ENCODE measurements at regions not wholly inside any gene's neighbourhood (a gene's known extent, or its start where the extent isn't known, plus 50 kb on each side); places are given as distances from the start of the nearest gene placed in this dataset.

GRCh38 chr6:4564801-4565271, 211.4 kb upstream of the CDYL start:
- Histone ChIP-seq H3K9ac (ENCODE audit: low read length) (no peak overlapping the region), H2AK5ac (ENCODE audit: low read length) (no peak overlapping the region), H3K4me3 (ENCODE audit: low read depth, low read length) (no peak overlapping the region), H3K4ac (ENCODE audit: low read depth, low read length) (no peak overlapping the region), H4K8ac (ENCODE audit: low read depth, low read length) (no peak overlapping the region), H3K14ac (ENCODE audit: low read length) (no peak overlapping the region), H3K36me3 (ENCODE audit: control insufficient read depth in 1 of 2, insufficient read depth in 2 of 2, low read length in 2 of 2) (no peaks in the 10 kb centered on the region), H3K23ac (ENCODE audit: low read length) (no peak overlapping the region), H3K79me1 (ENCODE audit: low read length) (no peaks in the 10 kb centered on the region), H3K79me2 (ENCODE audit: control insufficient read depth, insufficient read depth, low read length, poor library complexity) (no peaks in the 10 kb centered on the region), H2BK5ac (ENCODE audit: low read depth, low read length, poor library complexity) (no peak overlapping the region), H2AFZ (ENCODE audit: insufficient read depth, low read length, poor library complexity) (no peak overlapping the region), H3K27ac (ENCODE audit: low read depth, low read length) (no peak overlapping the region), H2BK120ac (ENCODE audit: insufficient read depth, low read length, poor library complexity) (no peak overlapping the region), H3K9me3 (ENCODE audit: insufficient read depth, low read depth, low read length) (no peaks in the 10 kb centered on the region), H4K12ac (ENCODE audit: low read depth, low read length) (no peak overlapping the region), H3K27me3 (ENCODE audit: insufficient read depth, low read length) (no peaks in the 10 kb centered on the region), H3K4me1 (ENCODE audit: control insufficient read depth in 1 of 2, insufficient read depth in 2 of 2, low read length in 2 of 2) (peaks cover 0 to 2% of the 10 kb centered on the region in 2 experiments), H3K4me2 (ENCODE audit: low read length) (no peak overlapping the region), H3K18ac (ENCODE audit: low read length) (no peak overlapping the region), H4K91ac (ENCODE audit: low read depth, low read length) (no peak overlapping the region), H2BK12ac (ENCODE audit: low read length) (no peak overlapping the region)
- peak; percentile 89 to 94 for DNase-seq
- no CpG with 5 or more reads among the region's 6 CpGs for WGBS (ENCODE audit: extremely low coverage, insufficient coverage, insufficient read length)

GRCh38 chr6:4563877-4564276, 212.3 kb upstream of the CDYL start:
- Histone ChIP-seq H3K79me1 (ENCODE audit: low read length) (no peaks in the 10 kb centered on the region), H2BK120ac (ENCODE audit: insufficient read depth, low read length, poor library complexity) (no peak overlapping the region), H4K91ac (ENCODE audit: low read depth, low read length) (no peak overlapping the region), H3K9me3 (ENCODE audit: insufficient read depth, low read depth, low read length) (no peaks in the 10 kb centered on the region), H3K9ac (ENCODE audit: low read length) (no peak overlapping the region), H3K79me2 (ENCODE audit: control insufficient read depth, insufficient read depth, low read length, poor library complexity) (no peaks in the 10 kb centered on the region), H2AFZ (ENCODE audit: insufficient read depth, low read length, poor library complexity) (no peak overlapping the region), H3K27me3 (ENCODE audit: insufficient read depth, low read length) (no peaks in the 10 kb centered on the region), H3K18ac (ENCODE audit: low read length) (no peak overlapping the region), H2BK12ac (ENCODE audit: low read length) (no peak overlapping the region), H3K36me3 (ENCODE audit: control insufficient read depth in 1 of 2, insufficient read depth in 2 of 2, low read length in 2 of 2) (no peaks in the 10 kb centered on the region), H3K4me3 (ENCODE audit: low read depth, low read length) (no peak overlapping the region), H4K12ac (ENCODE audit: low read depth, low read length) (no peak overlapping the region), H3K4me1 (ENCODE audit: control insufficient read depth in 1 of 2, insufficient read depth in 2 of 2, low read length in 2 of 2) (peaks cover 0 to 2% of the 10 kb centered on the region in 2 experiments), H4K8ac (ENCODE audit: low read depth, low read length) (no peak overlapping the region), H2AK5ac (ENCODE audit: low read length) (no peak overlapping the region), H3K14ac (ENCODE audit: low read length) (no peak overlapping the region), H3K27ac (ENCODE audit: low read depth, low read length) (no peak overlapping the region), H3K23ac (ENCODE audit: low read length) (no peak overlapping the region), H2BK5ac (ENCODE audit: low read depth, low read length, poor library complexity) (no peak overlapping the region), H3K4me2 (ENCODE audit: low read length) (no peak overlapping the region), H3K4ac (ENCODE audit: low read depth, low read length) (no peak overlapping the region)
- WGBS (ENCODE audit: extremely low coverage, insufficient coverage, insufficient read length) = no CpG with 5 or more reads among the region's 4 CpGs
- no peak for DNase-seq

GRCh38 chr6:4563156-4563555, 213.0 kb upstream of the CDYL start:
- Histone ChIP-seq H3K4me1 (ENCODE audit: control insufficient read depth in 1 of 2, insufficient read depth in 2 of 2, low read length in 2 of 2) (peaks cover 0 to 2% of the 10 kb centered on the region in 2 experiments), H4K12ac (ENCODE audit: low read depth, low read length) (no peak overlapping the region), H2AFZ (ENCODE audit: insufficient read depth, low read length, poor library complexity) (no peak overlapping the region), H3K4me2 (ENCODE audit: low read length) (no peak overlapping the region), H3K36me3 (ENCODE audit: control insufficient read depth in 1 of 2, insufficient read depth in 2 of 2, low read length in 2 of 2) (no peaks in the 10 kb centered on the region), H3K14ac (ENCODE audit: low read length) (no peak overlapping the region), H3K27me3 (ENCODE audit: insufficient read depth, low read length) (no peaks in the 10 kb centered on the region), H2BK12ac (ENCODE audit: low read length) (no peak overlapping the region), H3K79me2 (ENCODE audit: control insufficient read depth, insufficient read depth, low read length, poor library complexity) (no peaks in the 10 kb centered on the region), H3K4ac (ENCODE audit: low read depth, low read length) (no peak overlapping the region), H3K18ac (ENCODE audit: low read length) (no peak overlapping the region), H4K8ac (ENCODE audit: low read depth, low read length) (no peak overlapping the region), H3K4me3 (ENCODE audit: low read depth, low read length) (no peak overlapping the region), H3K79me1 (ENCODE audit: low read length) (no peaks in the 10 kb centered on the region), H2AK5ac (ENCODE audit: low read length) (no peak overlapping the region), H3K27ac (ENCODE audit: low read depth, low read length) (no peak overlapping the region), H3K9ac (ENCODE audit: low read length) (no peak overlapping the region), H3K23ac (ENCODE audit: low read length) (no peak overlapping the region), H2BK5ac (ENCODE audit: low read depth, low read length, poor library complexity) (no peak overlapping the region), H4K91ac (ENCODE audit: low read depth, low read length) (no peak overlapping the region), H2BK120ac (ENCODE audit: insufficient read depth, low read length, poor library complexity) (no peak overlapping the region), H3K9me3 (ENCODE audit: insufficient read depth, low read depth, low read length) (no peaks in the 10 kb centered on the region)
- no CpG with 5 or more reads among the region's 5 CpGs for WGBS (ENCODE audit: extremely low coverage, insufficient coverage, insufficient read length)
- no peak for DNase-seq

- H4K8ac ChIP-seq (ENCODE audit: low read depth, low read length) = no peak overlapping the region
- no CpG with 5 or more reads among the region's 6 CpGs for WGBS (ENCODE audit: extremely low coverage, insufficient coverage, insufficient read length)
- no peak overlapping the region for H4K12ac ChIP-seq (ENCODE audit: low read depth, low read length)
- H3K4me1 ChIP-seq (ENCODE audit: control insufficient read depth in 1 of 2, insufficient read depth in 2 of 2, low read length in 2 of 2) = peaks cover 0 to 2% of the 10 kb centered on the region in 2 experiments
- no peak overlapping the region for H3K18ac ChIP-seq (ENCODE audit: low read length)
- H3K4me2 ChIP-seq (ENCODE audit: low read length) = no peak overlapping the region
- no peak for DNase-seq
- no peak overlapping the region for H3K27ac ChIP-seq (ENCODE audit: low read depth, low read length)
- H3K4me3 ChIP-seq (ENCODE audit: low read depth, low read length) = no peak overlapping the region
- no peak overlapping the region for H2BK12ac ChIP-seq (ENCODE audit: low read length)
- no peak overlapping the region for H3K14ac ChIP-seq (ENCODE audit: low read length)
- H2BK120ac ChIP-seq (ENCODE audit: insufficient read depth, low read length, poor library complexity) = no peak overlapping the region
- H3K79me1 ChIP-seq (ENCODE audit: low read length) = no peaks in the 10 kb centered on the region
- H2AK5ac ChIP-seq (ENCODE audit: low read length) = no peak overlapping the region
- H3K36me3 ChIP-seq (ENCODE audit: control insufficient read depth in 1 of 2, insufficient read depth in 2 of 2, low read length in 2 of 2) = no peaks in the 10 kb centered on the region
- no peak overlapping the region for H2AFZ ChIP-seq (ENCODE audit: insufficient read depth, low read length, poor library complexity)
- H3K79me2 ChIP-seq (ENCODE audit: control insufficient read depth, insufficient read depth, low read length, poor library complexity) = no peaks in the 10 kb centered on the region
- H3K27me3 ChIP-seq (ENCODE audit: insufficient read depth, low read length) = no peaks in the 10 kb centered on the region
- no peaks in the 10 kb centered on the region for H3K9me3 ChIP-seq (ENCODE audit: insufficient read depth, low read depth, low read length)
- H3K4ac ChIP-seq (ENCODE audit: low read depth, low read length) = no peak overlapping the region
- H2BK5ac ChIP-seq (ENCODE audit: low read depth, low read length, poor library complexity) = no peak overlapping the region
- no peak overlapping the region for H3K9ac ChIP-seq (ENCODE audit: low read length)
- H4K91ac ChIP-seq (ENCODE audit: low read depth, low read length) = no peak overlapping the region
- no peak overlapping the region for H3K23ac ChIP-seq (ENCODE audit: low read length)
These were observed 214.3 kb upstream of the CDYL start for GRCh38 chr6:4561773-4562400.
